Sigmoid colon (tissue), 4 donors: ENCODE measurements at regions not wholly inside any gene's neighbourhood (a gene's known extent, or its start where the extent isn't known, plus 50 kb on each side); places are given as distances from the start of the nearest gene placed in this dataset.

Experiments
- CTCF ChIP-seq, 4 experiments: fragments of 450-650 bp in 3 of 4; fragments of 200-600 bp in 1 of 4; IDR thresholded peaks; one replicate each; pipeline ENCODE4 v1.5.1; 2016 to 2019; ENCODE audit warnings: antibody characterized with exemption in 4 of 4, mild to moderate bottlenecking in 3 of 4, moderate library complexity in 2 of 4
- EP300 ChIP-seq, 4 donors: sonication (generic); formaldehyde crosslinking; IDR thresholded peaks; one replicate each; pipeline ENCODE4 v1.6.1; 2017; ENCODE audit warnings: antibody characterized with exemption in 4 of 4
- POLR2A ChIP-seq, 2 donors: fragments of 450-650 bp; IDR thresholded peaks; one replicate each; pipeline ENCODE4 v1.6.1; 2016; ENCODE audit warnings: antibody characterized with exemption in 2 of 2, mild to moderate bottlenecking in 2 of 2, moderate library complexity in 2 of 2

- no peak for TF ChIP-seq POLR2A (IDR thresholded peaks at IDR 0.05)
- TF ChIP-seq CTCF (IDR thresholded peaks at IDR 0.05): no peak
- TF ChIP-seq EP300 (IDR thresholded peaks at IDR 0.05): no peak
Observed at GRCh38 chr4:130699004-130699403, 1603.1 kb downstream of the C4orf33 start.
